GM23338 (cell line): ENCODE measurements at regions not wholly inside any gene's neighbourhood (a gene's known extent, or its start where the extent isn't known, plus 50 kb on each side); places are given as distances from the start of the nearest gene placed in this dataset.
A peak's percentile ranks its signal among the peaks of the same experiment; 100 is the strongest.

Source experiments
- ATAC-seq: fragments of 200-7000 bp; cut with Tn5 transposase; 3 replicates; pipeline ENCODE4 v1.9.1; 2020
- DNase-seq: peaks from one replicate; pipeline ENCODE4 v3.0.0-alpha.2; 2015; ENCODE audit warnings: low spot score
- H2AFZ ChIP-seq: fragments of 200-600 bp; sonication (generic); 2 replicates; pipeline ENCODE4 v1.8.0; 2016; ENCODE audit warnings: antibody characterized with exemption, mild to moderate bottlenecking, moderate library complexity
- H3F3A ChIP-seq: fragments of 200-600 bp; sonication (generic); replicated peaks from 2 replicates; pipeline ENCODE4 v1.8.0; 2017; ENCODE audit warnings: antibody characterized with exemption, mixed run types, low read depth
- H3K27ac ChIP-seq: fragments of 200-600 bp; sonication (generic); 2 replicates; pipeline ENCODE4 v1.6.1; 2016; ENCODE audit warnings: low read depth
- H3K27me3 ChIP-seq: fragments of 200-600 bp; sonication (generic); 2 replicates; pipeline ENCODE4 v1.8.0; 2016; ENCODE audit warnings: mild to moderate bottlenecking, mixed run types, moderate library complexity; ENCODE audit not compliant: insufficient read depth
- H3K36me3 ChIP-seq: fragments of 200-600 bp; sonication (generic); 2 replicates; pipeline ENCODE4 v1.8.0; 2016; ENCODE audit warnings: mild to moderate bottlenecking; ENCODE audit not compliant: insufficient read depth
- H3K4me1 ChIP-seq: fragments of 200-600 bp; sonication (generic); 2 replicates; pipeline ENCODE4 v1.8.0; 2016; ENCODE audit warnings: mild to moderate bottlenecking, moderate library complexity; ENCODE audit not compliant: insufficient read depth
- H3K4me2 ChIP-seq: fragments of 200-600 bp; sonication (generic); 2 replicates; pipeline ENCODE4 v1.7.1; 2017; ENCODE audit warnings: mixed run types
- H3K4me3 ChIP-seq: fragments of 200-600 bp; sonication (generic); 2 replicates; pipeline ENCODE4 v1.6.1; 2016; ENCODE audit warnings: mixed run types
- H3K79me2 ChIP-seq: fragments of 200-600 bp; sonication (generic); replicated peaks from 2 replicates; pipeline ENCODE4 v1.8.0; 2017; ENCODE audit warnings: mild to moderate bottlenecking; ENCODE audit not compliant: insufficient read depth
- H3K9me2 ChIP-seq: fragments of 200-600 bp; sonication (generic); 2 replicates; pipeline ENCODE4 v1.8.0; 2017; ENCODE audit not compliant: insufficient read depth
- H4K20me1 ChIP-seq: fragments of 200-600 bp; sonication (generic); replicated peaks from 2 replicates; pipeline ENCODE4 v1.8.0; 2017; ENCODE audit warnings: mild to moderate bottlenecking; ENCODE audit not compliant: insufficient read depth
- H3K27ac Mint-ChIP-seq: 2 replicates; pipeline ENCODE4 v1.8.0; 2020; ENCODE audit warnings: inconsistent platforms, mild to moderate bottlenecking, moderate library complexity, mixed read lengths
- H3K27me3 Mint-ChIP-seq: 3 replicates; pipeline ENCODE4 v1.8.0; 2022; ENCODE audit warnings: low read depth, mild to moderate bottlenecking, moderate library complexity, mixed read lengths, inconsistent platforms; ENCODE audit not compliant: insufficient read depth, poor library complexity
- H3K36me3 Mint-ChIP-seq: 3 replicates; pipeline ENCODE4 v1.8.0; 2021; ENCODE audit warnings: low read depth, mild to moderate bottlenecking, inconsistent platforms, moderate library complexity, mixed read lengths
- H3K4me1 Mint-ChIP-seq: 3 replicates; pipeline ENCODE4 v1.8.0; 2020; ENCODE audit warnings: mild to moderate bottlenecking, inconsistent platforms, mixed read lengths
- H3K4me3 Mint-ChIP-seq: 3 replicates; pipeline ENCODE4 v1.8.0; 2021; ENCODE audit warnings: moderate library complexity, mild to moderate bottlenecking, inconsistent platforms, mixed read lengths
- H3K9me3 Mint-ChIP-seq: 3 replicates; pipeline ENCODE4 v1.8.0; 2020; ENCODE audit warnings: moderate library complexity, mild to moderate bottlenecking, inconsistent platforms, mixed read lengths
- CREB1 ChIP-seq: fragments of 250-450 bp; sonication (Bioruptor Pico); IDR thresholded peaks from 2 replicates; pipeline ENCODE4 v1.5.0; 2020; ENCODE audit warnings: low read depth, mild to moderate bottlenecking, moderate library complexity
- EZH2phosphoT487 ChIP-seq: fragments of 200-600 bp; sonication (generic); IDR thresholded peaks from one replicate; pipeline ENCODE4 v1.8.1; 2018; ENCODE audit warnings: antibody characterized with exemption; ENCODE audit not compliant: unreplicated experiment
- JUNB ChIP-seq: IDR thresholded peaks from one replicate; pipeline ENCODE4 v1.6.1; 2016; ENCODE audit warnings: antibody characterized with exemption; ENCODE audit not compliant: unreplicated experiment
- NANOG ChIP-seq: IDR thresholded peaks from 2 replicates; pipeline ENCODE4 v1.6.1; 2016; ENCODE audit warnings: antibody characterized with exemption, borderline replicate concordance
- POLR2AphosphoS5 ChIP-seq: IDR thresholded peaks from 2 replicates; pipeline ENCODE4 v1.6.1; 2016; ENCODE audit warnings: antibody characterized with exemption, low read depth
- ZNF331 ChIP-seq: fragments of 250-450 bp; sonication (Bioruptor Pico); IDR thresholded peaks from 2 replicates; pipeline ENCODE4 v1.5.0; 2020; ENCODE audit warnings: low read depth, mild to moderate bottlenecking, moderate library complexity
- TF ChIP-seq, protein P1 (sequence below): IDR thresholded peaks from one replicate; pipeline ENCODE4 v1.6.1; 2018; ENCODE audit warnings: antibody characterized with exemption; ENCODE audit not compliant: unreplicated experiment
- TF ChIP-seq, protein P2 (sequence below): fragments of 250-450 bp; sonication (Bioruptor Pico); IDR thresholded peaks from 2 replicates; pipeline ENCODE4 v1.5.0; 2020; ENCODE audit warnings: mild to moderate bottlenecking, moderate library complexity
- TF ChIP-seq, protein P3 (sequence below), 2 experiments: fragments of 200-600 bp in 1 of 2; sonication (generic) in 1 of 2; conservative IDR thresholded peaks; 2 replicates each; pipeline versions ENCODE4 v1.5.1 to v1.6.1; 2016 to 2017; ENCODE audit warnings: antibody characterized with exemption in 2 of 2, low read depth in 2 of 2, mild to moderate bottlenecking in 2 of 2, moderate library complexity in 1 of 2

DNA sequence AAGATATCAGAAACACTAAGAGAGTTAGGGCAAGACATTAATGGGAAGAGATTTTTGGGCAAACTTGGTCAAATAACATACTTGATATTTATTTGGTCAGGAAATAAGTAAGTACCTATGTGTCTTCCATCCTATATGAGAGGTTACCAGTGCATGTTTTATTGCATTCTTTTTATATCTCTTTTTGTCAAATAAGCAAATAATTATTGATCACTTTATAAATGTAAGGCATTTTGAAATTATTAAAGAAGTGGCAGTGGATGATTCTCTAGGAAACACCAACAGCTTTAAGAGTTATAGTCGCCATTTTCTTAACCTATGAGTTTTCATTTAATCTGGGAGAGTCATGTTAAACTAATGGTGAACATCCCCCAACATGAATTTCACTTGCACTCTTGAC lies 453.3 kb downstream of the MEIS1 start:
- TF ChIP-seq EZH2phosphoT487 (no peak), POLR2AphosphoS5 (no peak), ZNF331 (CRISPR knock-in tag) (no peak), CREB1 (CRISPR knock-in tag) (no peak), JUNB (no peak), NANOG (no peak)
- TF ChIP-seq, protein P1, sequence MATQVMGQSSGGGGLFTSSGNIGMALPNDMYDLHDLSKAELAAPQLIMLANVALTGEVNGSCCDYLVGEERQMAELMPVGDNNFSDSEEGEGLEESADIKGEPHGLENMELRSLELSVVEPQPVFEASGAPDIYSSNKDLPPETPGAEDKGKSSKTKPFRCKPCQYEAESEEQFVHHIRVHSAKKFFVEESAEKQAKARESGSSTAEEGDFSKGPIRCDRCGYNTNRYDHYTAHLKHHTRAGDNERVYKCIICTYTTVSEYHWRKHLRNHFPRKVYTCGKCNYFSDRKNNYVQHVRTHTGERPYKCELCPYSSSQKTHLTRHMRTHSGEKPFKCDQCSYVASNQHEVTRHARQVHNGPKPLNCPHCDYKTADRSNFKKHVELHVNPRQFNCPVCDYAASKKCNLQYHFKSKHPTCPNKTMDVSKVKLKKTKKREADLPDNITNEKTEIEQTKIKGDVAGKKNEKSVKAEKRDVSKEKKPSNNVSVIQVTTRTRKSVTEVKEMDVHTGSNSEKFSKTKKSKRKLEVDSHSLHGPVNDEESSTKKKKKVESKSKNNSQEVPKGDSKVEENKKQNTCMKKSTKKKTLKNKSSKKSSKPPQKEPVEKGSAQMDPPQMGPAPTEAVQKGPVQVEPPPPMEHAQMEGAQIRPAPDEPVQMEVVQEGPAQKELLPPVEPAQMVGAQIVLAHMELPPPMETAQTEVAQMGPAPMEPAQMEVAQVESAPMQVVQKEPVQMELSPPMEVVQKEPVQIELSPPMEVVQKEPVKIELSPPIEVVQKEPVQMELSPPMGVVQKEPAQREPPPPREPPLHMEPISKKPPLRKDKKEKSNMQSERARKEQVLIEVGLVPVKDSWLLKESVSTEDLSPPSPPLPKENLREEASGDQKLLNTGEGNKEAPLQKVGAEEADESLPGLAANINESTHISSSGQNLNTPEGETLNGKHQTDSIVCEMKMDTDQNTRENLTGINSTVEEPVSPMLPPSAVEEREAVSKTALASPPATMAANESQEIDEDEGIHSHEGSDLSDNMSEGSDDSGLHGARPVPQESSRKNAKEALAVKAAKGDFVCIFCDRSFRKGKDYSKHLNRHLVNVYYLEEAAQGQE: no peak
- TF ChIP-seq, protein P2, sequence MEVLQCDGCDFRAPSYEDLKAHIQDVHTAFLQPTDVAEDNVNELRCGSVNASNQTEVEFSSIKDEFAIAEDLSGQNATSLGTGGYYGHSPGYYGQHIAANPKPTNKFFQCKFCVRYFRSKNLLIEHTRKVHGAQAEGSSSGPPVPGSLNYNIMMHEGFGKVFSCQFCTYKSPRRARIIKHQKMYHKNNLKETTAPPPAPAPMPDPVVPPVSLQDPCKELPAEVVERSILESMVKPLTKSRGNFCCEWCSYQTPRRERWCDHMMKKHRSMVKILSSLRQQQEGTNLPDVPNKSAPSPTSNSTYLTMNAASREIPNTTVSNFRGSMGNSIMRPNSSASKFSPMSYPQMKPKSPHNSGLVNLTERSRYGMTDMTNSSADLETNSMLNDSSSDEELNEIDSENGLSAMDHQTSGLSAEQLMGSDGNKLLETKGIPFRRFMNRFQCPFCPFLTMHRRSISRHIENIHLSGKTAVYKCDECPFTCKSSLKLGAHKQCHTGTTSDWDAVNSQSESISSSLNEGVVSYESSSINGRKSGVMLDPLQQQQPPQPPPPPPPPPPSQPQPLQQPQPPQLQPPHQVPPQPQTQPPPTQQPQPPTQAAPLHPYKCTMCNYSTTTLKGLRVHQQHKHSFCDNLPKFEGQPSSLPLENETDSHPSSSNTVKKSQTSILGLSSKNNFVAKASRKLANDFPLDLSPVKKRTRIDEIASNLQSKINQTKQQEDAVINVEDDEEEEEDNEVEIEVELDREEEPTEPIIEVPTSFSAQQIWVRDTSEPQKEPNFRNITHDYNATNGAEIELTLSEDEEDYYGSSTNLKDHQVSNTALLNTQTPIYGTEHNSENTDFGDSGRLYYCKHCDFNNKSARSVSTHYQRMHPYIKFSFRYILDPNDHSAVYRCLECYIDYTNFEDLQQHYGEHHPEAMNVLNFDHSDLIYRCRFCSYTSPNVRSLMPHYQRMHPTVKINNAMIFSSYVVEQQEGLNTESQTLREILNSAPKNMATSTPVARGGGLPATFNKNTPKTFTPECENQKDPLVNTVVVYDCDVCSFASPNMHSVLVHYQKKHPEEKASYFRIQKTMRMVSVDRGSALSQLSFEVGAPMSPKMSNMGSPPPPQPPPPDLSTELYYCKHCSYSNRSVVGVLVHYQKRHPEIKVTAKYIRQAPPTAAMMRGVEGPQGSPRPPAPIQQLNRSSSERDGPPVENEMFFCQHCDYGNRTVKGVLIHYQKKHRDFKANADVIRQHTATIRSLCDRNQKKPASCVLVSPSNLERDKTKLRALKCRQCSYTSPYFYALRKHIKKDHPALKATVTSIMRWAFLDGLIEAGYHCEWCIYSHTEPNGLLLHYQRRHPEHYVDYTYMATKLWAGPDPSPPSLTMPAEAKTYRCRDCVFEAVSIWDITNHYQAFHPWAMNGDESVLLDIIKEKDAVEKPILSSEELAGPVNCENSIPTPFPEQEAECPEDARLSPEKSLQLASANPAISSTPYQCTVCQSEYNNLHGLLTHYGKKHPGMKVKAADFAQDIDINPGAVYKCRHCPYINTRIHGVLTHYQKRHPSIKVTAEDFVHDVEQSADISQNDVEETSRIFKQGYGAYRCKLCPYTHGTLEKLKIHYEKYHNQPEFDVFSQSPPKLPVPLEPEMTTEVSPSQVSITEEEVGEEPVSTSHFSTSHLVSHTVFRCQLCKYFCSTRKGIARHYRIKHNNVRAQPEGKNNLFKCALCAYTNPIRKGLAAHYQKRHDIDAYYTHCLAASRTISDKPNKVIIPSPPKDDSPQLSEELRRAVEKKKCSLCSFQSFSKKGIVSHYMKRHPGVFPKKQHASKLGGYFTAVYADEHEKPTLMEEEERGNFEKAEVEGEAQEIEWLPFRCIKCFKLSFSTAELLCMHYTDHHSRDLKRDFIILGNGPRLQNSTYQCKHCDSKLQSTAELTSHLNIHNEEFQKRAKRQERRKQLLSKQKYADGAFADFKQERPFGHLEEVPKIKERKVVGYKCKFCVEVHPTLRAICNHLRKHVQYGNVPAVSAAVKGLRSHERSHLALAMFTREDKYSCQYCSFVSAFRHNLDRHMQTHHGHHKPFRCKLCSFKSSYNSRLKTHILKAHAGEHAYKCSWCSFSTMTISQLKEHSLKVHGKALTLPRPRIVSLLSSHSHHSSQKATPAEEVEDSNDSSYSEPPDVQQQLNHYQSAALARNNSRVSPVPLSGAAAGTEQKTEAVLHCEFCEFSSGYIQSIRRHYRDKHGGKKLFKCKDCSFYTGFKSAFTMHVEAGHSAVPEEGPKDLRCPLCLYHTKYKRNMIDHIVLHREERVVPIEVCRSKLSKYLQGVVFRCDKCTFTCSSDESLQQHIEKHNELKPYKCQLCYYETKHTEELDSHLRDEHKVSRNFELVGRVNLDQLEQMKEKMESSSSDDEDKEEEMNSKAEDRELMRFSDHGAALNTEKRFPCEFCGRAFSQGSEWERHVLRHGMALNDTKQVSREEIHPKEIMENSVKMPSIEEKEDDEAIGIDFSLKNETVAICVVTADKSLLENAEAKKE (CRISPR knock-in tag): no peak
- TF ChIP-seq, protein P3, sequence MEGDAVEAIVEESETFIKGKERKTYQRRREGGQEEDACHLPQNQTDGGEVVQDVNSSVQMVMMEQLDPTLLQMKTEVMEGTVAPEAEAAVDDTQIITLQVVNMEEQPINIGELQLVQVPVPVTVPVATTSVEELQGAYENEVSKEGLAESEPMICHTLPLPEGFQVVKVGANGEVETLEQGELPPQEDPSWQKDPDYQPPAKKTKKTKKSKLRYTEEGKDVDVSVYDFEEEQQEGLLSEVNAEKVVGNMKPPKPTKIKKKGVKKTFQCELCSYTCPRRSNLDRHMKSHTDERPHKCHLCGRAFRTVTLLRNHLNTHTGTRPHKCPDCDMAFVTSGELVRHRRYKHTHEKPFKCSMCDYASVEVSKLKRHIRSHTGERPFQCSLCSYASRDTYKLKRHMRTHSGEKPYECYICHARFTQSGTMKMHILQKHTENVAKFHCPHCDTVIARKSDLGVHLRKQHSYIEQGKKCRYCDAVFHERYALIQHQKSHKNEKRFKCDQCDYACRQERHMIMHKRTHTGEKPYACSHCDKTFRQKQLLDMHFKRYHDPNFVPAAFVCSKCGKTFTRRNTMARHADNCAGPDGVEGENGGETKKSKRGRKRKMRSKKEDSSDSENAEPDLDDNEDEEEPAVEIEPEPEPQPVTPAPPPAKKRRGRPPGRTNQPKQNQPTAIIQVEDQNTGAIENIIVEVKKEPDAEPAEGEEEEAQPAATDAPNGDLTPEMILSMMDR (conservative IDR thresholded peaks at IDR 0.05; ENCODE audit: low read depth in 2 of 2): no peak
- H3K27ac ChIP-seq: no peak overlapping the region
- no peaks in the 10 kb centered on the region for H3K27me3 ChIP-seq
- H3K27ac Mint-ChIP-seq: no peak overlapping the region
- no peaks in the 10 kb centered on the region for H4K20me1 ChIP-seq
- 0 out of 2 replicates have a peak overlapping the region, but pooled peaks have one; percentile 0 for H2AFZ ChIP-seq
- no peaks in the 10 kb centered on the region for H3K4me1 ChIP-seq
- H3K4me3 ChIP-seq: no peak overlapping the region
- H3K36me3 Mint-ChIP-seq: no peaks in the 10 kb centered on the region
- H3K27me3 Mint-ChIP-seq: no peaks in the 10 kb centered on the region
- DNase-seq (no peak), ATAC-seq (no peak)
- H3K36me3 ChIP-seq: no peaks in the 10 kb centered on the region
- H3K4me2 ChIP-seq: no peak overlapping the region
- no peaks in the 10 kb centered on the region for H3F3A ChIP-seq
- H3K4me1 Mint-ChIP-seq: no peaks in the 10 kb centered on the region
- H3K9me2 ChIP-seq: peaks cover 4% of the 10 kb centered on the region; the same call in 1 of the 2 replicates
- no peak overlapping the region for H3K4me3 Mint-ChIP-seq
- peaks cover 3% of the 10 kb centered on the region; the same call in 2 of the 3 replicates for H3K9me3 Mint-ChIP-seq
- H3K79me2 ChIP-seq: no peaks in the 10 kb centered on the region
